ENCODE measurements at regions not wholly inside any gene's neighbourhood (a gene's known extent, or its start where the extent isn't known, plus 50 kb on each side); places are given as distances from the start of the nearest gene placed in this dataset.

GRCh38 chr1:170340308-170340707, 191.7 kb upstream of the GORAB start:
- no peaks in the 10 kb centered on the region for H3K27me3 ChIP-seq (ENCODE audit: control insufficient read depth in 1 of 2, insufficient read depth in 2 of 2, low read length in 1 of 2)
- H3K4me1 ChIP-seq (ENCODE audit: control insufficient read depth in 1 of 2, insufficient read depth in 2 of 2, low read length in 2 of 2), result peaks cover 0 to 5% of the 10 kb centered on the region in 2 donors
- WGBS, 2 donors, result 54 to 55% methylated on average over 2 of the region's 2 CpGs
- H3K27ac ChIP-seq (ENCODE audit: low read depth in 1 of 2, low read length in 2 of 2), result no peak overlapping the region
- intact Hi-C loops (cut with DNase I), result no loop called here
- ATAC-seq (ENCODE audit: low FRiP score) (no peak), DNase-seq (no peak)
- H3K4me3 ChIP-seq (ENCODE audit: low read length in 2 of 2), result no peak overlapping the region
- H3K9me3 ChIP-seq (ENCODE audit: control insufficient read depth, low read length), result no peaks in the 10 kb centered on the region
- no peaks in the 10 kb centered on the region for H3K36me3 ChIP-seq (ENCODE audit: control insufficient read depth in 1 of 2, insufficient read depth in 2 of 2, low read length in 1 of 2)

GRCh38 chr1:170351366-170351946, 180.5 kb upstream of the GORAB start:
- intact Hi-C loops (cut with DNase I), result no loop called here
- peaks cover 2 to 3% of the 10 kb centered on the region in 2 donors for H3K4me1 ChIP-seq (ENCODE audit: control insufficient read depth in 1 of 2, insufficient read depth in 2 of 2, low read length in 2 of 2)
- ATAC-seq (ENCODE audit: low FRiP score) (no peak), DNase-seq (peak in 1 of 2 donors; percentile 54)
- H3K9me3 ChIP-seq (ENCODE audit: control insufficient read depth, low read length), result no peaks in the 10 kb centered on the region
- H3K27ac ChIP-seq (ENCODE audit: low read depth in 1 of 2, low read length in 2 of 2), result no peak overlapping the region
- H3K27me3 ChIP-seq (ENCODE audit: control insufficient read depth in 1 of 2, insufficient read depth in 2 of 2, low read length in 1 of 2), result no peaks in the 10 kb centered on the region
- no peak overlapping the region for H3K4me3 ChIP-seq (ENCODE audit: low read length in 2 of 2)
- H3K36me3 ChIP-seq (ENCODE audit: control insufficient read depth in 1 of 2, insufficient read depth in 2 of 2, low read length in 1 of 2), result no peaks in the 10 kb centered on the region
- WGBS, 2 donors, result 2 to 11% methylated on average over 2 of the region's 2 CpGs

- 8 to 11% methylated on average over 4 of the region's 4 CpGs for WGBS, 2 donors
- H3K27ac ChIP-seq (ENCODE audit: low read depth in 1 of 2, low read length in 2 of 2), result peak overlapping the region; percentile 36
Observed at GRCh38 chr1:170354246-170354645, 177.7 kb upstream of the GORAB start.

GRCh38 chr1:170354690-170355089, 177.3 kb upstream of the GORAB start:
- Histone ChIP-seq H3K4me1 (ENCODE audit: control insufficient read depth in 1 of 2, insufficient read depth in 2 of 2, low read length in 2 of 2) (peaks cover 2 to 3% of the 10 kb centered on the region in 2 donors), H3K27ac (ENCODE audit: low read depth in 1 of 2, low read length in 2 of 2) (peak overlapping the region; percentile 28 to 36), H3K4me3 (ENCODE audit: low read length in 2 of 2) (no peak overlapping the region), H3K27me3 (ENCODE audit: control insufficient read depth in 1 of 2, insufficient read depth in 2 of 2, low read length in 1 of 2) (no peaks in the 10 kb centered on the region), H3K9me3 (ENCODE audit: control insufficient read depth, low read length) (no peaks in the 10 kb centered on the region), H3K36me3 (ENCODE audit: control insufficient read depth in 1 of 2, insufficient read depth in 2 of 2, low read length in 1 of 2) (no peaks in the 10 kb centered on the region)
- DNase-seq, result no peak
- intact Hi-C loops (cut with DNase I), result no loop called here
- ATAC-seq (ENCODE audit: low FRiP score), result no peak
- WGBS, 2 donors, result 34 to 42% methylated on average over 3 of the region's 3 CpGs

More at GRCh38 chr1:170354246-170354645, 177.7 kb upstream of the GORAB start:
- Histone ChIP-seq H3K36me3 (ENCODE audit: control insufficient read depth in 1 of 2, insufficient read depth in 2 of 2, low read length in 1 of 2) (no peaks in the 10 kb centered on the region), H3K27me3 (ENCODE audit: control insufficient read depth in 1 of 2, insufficient read depth in 2 of 2, low read length in 1 of 2) (no peaks in the 10 kb centered on the region), H3K9me3 (ENCODE audit: control insufficient read depth, low read length) (no peaks in the 10 kb centered on the region), H3K4me3 (ENCODE audit: low read length in 2 of 2) (no peak overlapping the region), H3K4me1 (ENCODE audit: control insufficient read depth in 1 of 2, insufficient read depth in 2 of 2, low read length in 2 of 2) (peaks cover 2 to 3% of the 10 kb centered on the region in 2 donors)
- intact Hi-C loops (cut with DNase I), result no loop called here
- DNase-seq, result no peak
- ATAC-seq (ENCODE audit: low FRiP score), result no peak

- no peak for ATAC-seq (ENCODE audit: low FRiP score)
- Histone ChIP-seq H3K4me3 (ENCODE audit: low read length in 2 of 2) (no peak overlapping the region), H3K27ac (ENCODE audit: low read depth in 1 of 2, low read length in 2 of 2) (no peak overlapping the region), H3K27me3 (ENCODE audit: control insufficient read depth in 1 of 2, insufficient read depth in 2 of 2, low read length in 1 of 2) (no peaks in the 10 kb centered on the region), H3K9me3 (ENCODE audit: control insufficient read depth, low read length) (no peaks in the 10 kb centered on the region), H3K4me1 (ENCODE audit: control insufficient read depth in 1 of 2, insufficient read depth in 2 of 2, low read length in 2 of 2) (peaks cover 2 to 3% of the 10 kb centered on the region in 2 donors), H3K36me3 (ENCODE audit: control insufficient read depth in 1 of 2, insufficient read depth in 2 of 2, low read length in 1 of 2) (no peaks in the 10 kb centered on the region)
- intact Hi-C loops (cut with DNase I), result no loop called here
- DNase-seq, result no peak
Observed at GRCh38 chr1:170355267-170355801, 176.6 kb upstream of the GORAB start.

GRCh38 chr1:170356585-170356984, 175.4 kb upstream of the GORAB start:
- DNase-seq (no peak), ATAC-seq (ENCODE audit: low FRiP score) (no peak)
- no peaks in the 10 kb centered on the region for H3K9me3 ChIP-seq (ENCODE audit: control insufficient read depth, low read length)
- H3K4me3 ChIP-seq (ENCODE audit: low read length in 2 of 2), result no peak overlapping the region
- H3K27me3 ChIP-seq (ENCODE audit: control insufficient read depth in 1 of 2, insufficient read depth in 2 of 2, low read length in 1 of 2), result no peaks in the 10 kb centered on the region
- H3K4me1 ChIP-seq (ENCODE audit: control insufficient read depth in 1 of 2, insufficient read depth in 2 of 2, low read length in 2 of 2), result peaks cover 0 to 1% of the 10 kb centered on the region in 2 donors
- H3K27ac ChIP-seq (ENCODE audit: low read depth in 1 of 2, low read length in 2 of 2), result no peak overlapping the region
- intact Hi-C loops (cut with DNase I), result no loop called here
- H3K36me3 ChIP-seq (ENCODE audit: control insufficient read depth in 1 of 2, insufficient read depth in 2 of 2, low read length in 1 of 2), result no peaks in the 10 kb centered on the region

GRCh38 chr1:170357750-170358149, 174.2 kb upstream of the GORAB start:
- no peak overlapping the region for H3K27ac ChIP-seq (ENCODE audit: low read depth in 1 of 2, low read length in 2 of 2)

GRCh38 chr1:170360601-170361000, 171.4 kb upstream of the GORAB start:
- intact Hi-C loops (cut with DNase I), result no loop called here
- 85 to 89% methylated on average over 3 of the region's 3 CpGs for WGBS, 2 donors
- no peaks in the 10 kb centered on the region for H3K4me1 ChIP-seq (ENCODE audit: control insufficient read depth in 1 of 2, insufficient read depth in 2 of 2, low read length in 2 of 2)
- ATAC-seq (ENCODE audit: low FRiP score) (no peak), DNase-seq (no peak)
- H3K36me3 ChIP-seq (ENCODE audit: control insufficient read depth in 1 of 2, insufficient read depth in 2 of 2, low read length in 1 of 2), result no peaks in the 10 kb centered on the region
- no peaks in the 10 kb centered on the region for H3K9me3 ChIP-seq (ENCODE audit: control insufficient read depth, low read length)
- H3K27ac ChIP-seq (ENCODE audit: low read depth in 1 of 2, low read length in 2 of 2), result no peak overlapping the region
- no peaks in the 10 kb centered on the region for H3K27me3 ChIP-seq (ENCODE audit: control insufficient read depth in 1 of 2, insufficient read depth in 2 of 2, low read length in 1 of 2)
- H3K4me3 ChIP-seq (ENCODE audit: low read length in 2 of 2), result no peak overlapping the region

More at GRCh38 chr1:170357750-170358149, 174.2 kb upstream of the GORAB start:
- Histone ChIP-seq H3K4me1 (ENCODE audit: control insufficient read depth in 1 of 2, insufficient read depth in 2 of 2, low read length in 2 of 2) (no peaks in the 10 kb centered on the region), H3K9me3 (ENCODE audit: control insufficient read depth, low read length) (no peaks in the 10 kb centered on the region), H3K27me3 (ENCODE audit: control insufficient read depth in 1 of 2, insufficient read depth in 2 of 2, low read length in 1 of 2) (no peaks in the 10 kb centered on the region), H3K4me3 (ENCODE audit: low read length in 2 of 2) (no peak overlapping the region), H3K36me3 (ENCODE audit: control insufficient read depth in 1 of 2, insufficient read depth in 2 of 2, low read length in 1 of 2) (no peaks in the 10 kb centered on the region)
- intact Hi-C loops (cut with DNase I), result no loop called here
- ATAC-seq (ENCODE audit: low FRiP score), result no peak
- WGBS, 2 donors, result 94% methylated on average over 1 of the region's 1 CpG
- no peak for DNase-seq

GRCh38 chr1:170365331-170365730, 166.6 kb upstream of the GORAB start:
- intact Hi-C loops (cut with DNase I), result no loop called here
- no peak for DNase-seq
- WGBS, 2 donors, result 37 to 63% methylated on average over 2 of the region's 2 CpGs
- Histone ChIP-seq H3K9me3 (ENCODE audit: control insufficient read depth, low read length) (no peaks in the 10 kb centered on the region), H3K27me3 (ENCODE audit: control insufficient read depth in 1 of 2, insufficient read depth in 2 of 2, low read length in 1 of 2) (no peaks in the 10 kb centered on the region), H3K4me3 (ENCODE audit: low read length in 2 of 2) (no peak overlapping the region), H3K27ac (ENCODE audit: low read depth in 1 of 2, low read length in 2 of 2) (no peak overlapping the region), H3K36me3 (ENCODE audit: control insufficient read depth in 1 of 2, insufficient read depth in 2 of 2, low read length in 1 of 2) (no peaks in the 10 kb centered on the region), H3K4me1 (ENCODE audit: control insufficient read depth in 1 of 2, insufficient read depth in 2 of 2, low read length in 2 of 2) (no peaks in the 10 kb centered on the region)
- ATAC-seq (ENCODE audit: low FRiP score), result no peak
